ENCODE measurements at regions not wholly inside any gene's neighbourhood (a gene's known extent, or its start where the extent isn't known, plus 50 kb on each side); places are given as distances from the start of the nearest gene placed in this dataset.
"Not testable (repeated sequence)": the region's sequence is repeated elsewhere in the genome, so short reads cannot be mapped to it uniquely, and the experiment has no call there.

- DNase-seq: no peak
Measured at GRCh38 chr14:71331403-71331802, 424.1 kb downstream of the PCNX1 start.

- DNase-seq: no peak
Measured at GRCh38 chr14:71332476-71332875, 425.2 kb downstream of the PCNX1 start.

GRCh38 chr14:71333705-71334104, 426.4 kb downstream of the PCNX1 start:
- DNase-seq: no peak

- no peak for DNase-seq
Measured at GRCh38 chr14:71336489-71337192, 429.4 kb downstream of the PCNX1 start.

- no peak for DNase-seq
Measured at GRCh38 chr14:71338153-71338552, 430.9 kb downstream of the PCNX1 start.

GRCh38 chr14:71339650-71340415, 432.6 kb downstream of the PCNX1 start:
- DNase-seq: no peak

GRCh38 chr14:71341156-71341555, 433.9 kb downstream of the PCNX1 start:
- no peak for DNase-seq

GRCh38 chr14:71343724-71344123, 436.5 kb downstream of the PCNX1 start:
- no peak for DNase-seq

- no peak for DNase-seq
Measured at GRCh38 chr14:71344506-71344905, 437.2 kb downstream of the PCNX1 start.

- DNase-seq: no peak
Measured at GRCh38 chr14:71346685-71347084, 439.4 kb downstream of the PCNX1 start.

- DNase-seq: no peak
Measured at GRCh38 chr14:71348394-71348793, 441.1 kb downstream of the PCNX1 start.

GRCh38 chr14:71348817-71349216, 441.6 kb downstream of the PCNX1 start:
- no peak for DNase-seq

GRCh38 chr14:71354142-71354541, 446.9 kb downstream of the PCNX1 start:
- DNase-seq: no peak

GRCh38 chr14:71354801-71355200, 447.5 kb downstream of the PCNX1 start:
- DNase-seq: no peak

- no peak for DNase-seq
Measured at GRCh38 chr14:71355324-71356201, 448.3 kb downstream of the PCNX1 start.

- no peak for DNase-seq
Measured at GRCh38 chr14:71358209-71358931, 451.1 kb downstream of the PCNX1 start.

GRCh38 chr14:71358932-71359421, 451.7 kb downstream of the PCNX1 start:
- DNase-seq: not testable (repeated sequence)

GRCh38 chr14:71359823-71360222, 452.6 kb downstream of the PCNX1 start:
- DNase-seq: no peak

- no peak for DNase-seq
Measured at GRCh38 chr14:71361336-71361735, 454.1 kb downstream of the PCNX1 start.

GRCh38 chr14:71361874-71362273, 454.6 kb downstream of the PCNX1 start:
- DNase-seq: no peak

- no peak for DNase-seq
Measured at GRCh38 chr14:71362282-71362681, 455.0 kb downstream of the PCNX1 start.

GRCh38 chr14:71362920-71363584, 455.8 kb downstream of the PCNX1 start:
- no peak for DNase-seq
